HG03439 (cell line): ENCODE measurements at regions not wholly inside any gene's neighbourhood (a gene's known extent, or its start where the extent isn't known, plus 50 kb on each side); places are given as distances from the start of the nearest gene placed in this dataset.
"Not testable (repeated sequence)": the region's sequence is repeated elsewhere in the genome, so short reads cannot be mapped to it uniquely, and the experiment has no call there.

Source experiments
- ATAC-seq: cut with Tn5 transposase; IDR thresholded peaks from one replicate; pipeline ENCODE4 v1.9.1; 2021; ENCODE audit warnings: mild to moderate bottlenecking, moderate library complexity; ENCODE audit not compliant: unreplicated experiment

GRCh38 chr9:61817127-61817705, 627.4 kb downstream of the SPATA31A7 start:
- ATAC-seq = not testable (repeated sequence)

GRCh38 chr9:61853624-61854259, 663.9 kb downstream of the SPATA31A7 start:
- peak; percentile 54 for ATAC-seq

GRCh38 chr9:61854260-61854640, 664.4 kb downstream of the SPATA31A7 start:
- not testable (repeated sequence) for ATAC-seq

GRCh38 chr9:61856283-61856682, 666.4 kb downstream of the SPATA31A7 start:
- peak; percentile 91 for ATAC-seq

- ATAC-seq = not testable (repeated sequence)
Measured at GRCh38 chr9:61856858-61857453, 667.1 kb downstream of the SPATA31A7 start.

- ATAC-seq = peak; percentile 86
Measured at GRCh38 chr9:61857709-61858351, 668.0 kb downstream of the SPATA31A7 start.

GRCh38 chr9:61862431-61862971, 672.7 kb downstream of the SPATA31A7 start:
- not testable (repeated sequence) for ATAC-seq

GRCh38 chr9:61864463-61864862, 674.6 kb downstream of the SPATA31A7 start:
- ATAC-seq = not testable (repeated sequence)

- ATAC-seq = not testable (repeated sequence)
Measured at GRCh38 chr9:61868965-61869364, 679.1 kb downstream of the SPATA31A7 start.

GRCh38 chr9:61872329-61872728, 682.5 kb downstream of the SPATA31A7 start:
- not testable (repeated sequence) for ATAC-seq
